Liver (tissue), 3 donors: ENCODE measurements at regions not wholly inside any gene's neighbourhood (a gene's known extent, or its start where the extent isn't known, plus 50 kb on each side); places are given as distances from the start of the nearest gene placed in this dataset.

Experiments
- FOXA1 ChIP-seq: IDR thresholded peaks from 2 replicates; pipeline ENCODE4 v1.6.1; 2016; ENCODE audit warnings: antibody characterized with exemption
- GABPA ChIP-seq, 2 donors: IDR thresholded peaks in 1 of 2; conservative IDR thresholded peaks in 1 of 2; 2 replicates each; pipeline ENCODE4 v1.6.1; 2016; ENCODE audit warnings: antibody characterized with exemption in 2 of 2, mild to moderate bottlenecking in 1 of 2, moderate library complexity in 1 of 2
- HNF4G ChIP-seq: IDR thresholded peaks from 2 replicates; pipeline ENCODE4 v1.6.1; 2016; ENCODE audit warnings: antibody characterized with exemption
- JUND ChIP-seq, 2 donors: IDR thresholded peaks; 2 replicates each; pipeline ENCODE4 v1.6.1; 2016; ENCODE audit warnings: antibody characterized with exemption in 2 of 2
- TAF1 ChIP-seq: conservative IDR thresholded peaks from 2 replicates; pipeline ENCODE4 v1.6.1; 2016; ENCODE audit warnings: antibody characterized with exemption, mild to moderate bottlenecking
- TF ChIP-seq, protein P1 (sequence below): IDR thresholded peaks from 2 replicates; pipeline ENCODE4 v1.6.1; 2016; ENCODE audit warnings: antibody characterized with exemption
- TF ChIP-seq, protein P2 (sequence below): fragments of 150-350 bp; IDR thresholded peaks from 2 replicates; pipeline ENCODE4 v1.5.1; 2017; ENCODE audit warnings: improper control_type of control experiment, low read depth, low read length; ENCODE audit not compliant: missing input control
- TF ChIP-seq, protein P3 (sequence below): IDR thresholded peaks from 2 replicates; pipeline ENCODE4 v1.6.1; 2016; ENCODE audit warnings: antibody characterized with exemption
- TF ChIP-seq, protein P4 (sequence below): IDR thresholded peaks from 2 replicates; pipeline ENCODE4 v1.6.1; 2016; ENCODE audit warnings: antibody characterized with exemption, mild to moderate bottlenecking
- donor health status: healthy.
- donor health status: healthy.

DNA sequence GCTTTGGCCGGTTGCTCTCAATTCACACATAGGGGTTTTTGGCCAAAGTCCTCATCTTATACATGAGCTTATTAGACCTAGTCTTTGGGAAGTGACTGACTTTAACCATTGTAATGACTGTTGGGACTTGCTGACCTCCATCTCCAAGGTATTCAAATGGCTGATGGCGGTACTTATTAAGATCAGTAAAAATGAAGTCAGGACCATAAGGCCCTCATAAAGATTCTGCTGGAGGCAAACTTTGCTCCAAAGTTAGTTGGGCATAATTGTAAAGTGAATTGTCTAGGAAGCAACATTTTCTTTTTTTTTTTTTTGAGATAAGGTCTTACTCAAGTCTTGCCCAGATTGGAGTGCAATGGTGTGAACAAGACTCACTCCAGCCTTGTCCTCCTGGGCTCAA, 76.3 kb upstream of the MKLN1 start:
- TF ChIP-seq, protein P1, sequence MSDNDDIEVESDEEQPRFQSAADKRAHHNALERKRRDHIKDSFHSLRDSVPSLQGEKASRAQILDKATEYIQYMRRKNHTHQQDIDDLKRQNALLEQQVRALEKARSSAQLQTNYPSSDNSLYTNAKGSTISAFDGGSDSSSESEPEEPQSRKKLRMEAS, result no peak
- TF ChIP-seq, protein P2, sequence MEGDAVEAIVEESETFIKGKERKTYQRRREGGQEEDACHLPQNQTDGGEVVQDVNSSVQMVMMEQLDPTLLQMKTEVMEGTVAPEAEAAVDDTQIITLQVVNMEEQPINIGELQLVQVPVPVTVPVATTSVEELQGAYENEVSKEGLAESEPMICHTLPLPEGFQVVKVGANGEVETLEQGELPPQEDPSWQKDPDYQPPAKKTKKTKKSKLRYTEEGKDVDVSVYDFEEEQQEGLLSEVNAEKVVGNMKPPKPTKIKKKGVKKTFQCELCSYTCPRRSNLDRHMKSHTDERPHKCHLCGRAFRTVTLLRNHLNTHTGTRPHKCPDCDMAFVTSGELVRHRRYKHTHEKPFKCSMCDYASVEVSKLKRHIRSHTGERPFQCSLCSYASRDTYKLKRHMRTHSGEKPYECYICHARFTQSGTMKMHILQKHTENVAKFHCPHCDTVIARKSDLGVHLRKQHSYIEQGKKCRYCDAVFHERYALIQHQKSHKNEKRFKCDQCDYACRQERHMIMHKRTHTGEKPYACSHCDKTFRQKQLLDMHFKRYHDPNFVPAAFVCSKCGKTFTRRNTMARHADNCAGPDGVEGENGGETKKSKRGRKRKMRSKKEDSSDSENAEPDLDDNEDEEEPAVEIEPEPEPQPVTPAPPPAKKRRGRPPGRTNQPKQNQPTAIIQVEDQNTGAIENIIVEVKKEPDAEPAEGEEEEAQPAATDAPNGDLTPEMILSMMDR, result no peak
- TF ChIP-seq, protein P3, sequence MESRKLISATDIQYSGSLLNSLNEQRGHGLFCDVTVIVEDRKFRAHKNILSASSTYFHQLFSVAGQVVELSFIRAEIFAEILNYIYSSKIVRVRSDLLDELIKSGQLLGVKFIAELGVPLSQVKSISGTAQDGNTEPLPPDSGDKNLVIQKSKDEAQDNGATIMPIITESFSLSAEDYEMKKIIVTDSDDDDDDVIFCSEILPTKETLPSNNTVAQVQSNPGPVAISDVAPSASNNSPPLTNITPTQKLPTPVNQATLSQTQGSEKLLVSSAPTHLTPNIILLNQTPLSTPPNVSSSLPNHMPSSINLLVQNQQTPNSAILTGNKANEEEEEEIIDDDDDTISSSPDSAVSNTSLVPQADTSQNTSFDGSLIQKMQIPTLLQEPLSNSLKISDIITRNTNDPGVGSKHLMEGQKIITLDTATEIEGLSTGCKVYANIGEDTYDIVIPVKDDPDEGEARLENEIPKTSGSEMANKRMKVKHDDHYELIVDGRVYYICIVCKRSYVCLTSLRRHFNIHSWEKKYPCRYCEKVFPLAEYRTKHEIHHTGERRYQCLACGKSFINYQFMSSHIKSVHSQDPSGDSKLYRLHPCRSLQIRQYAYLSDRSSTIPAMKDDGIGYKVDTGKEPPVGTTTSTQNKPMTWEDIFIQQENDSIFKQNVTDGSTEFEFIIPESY, result no peak
- no peak for TF ChIP-seq JUND (IDR thresholded peaks at IDR 0.05)
- TF ChIP-seq, protein P4, sequence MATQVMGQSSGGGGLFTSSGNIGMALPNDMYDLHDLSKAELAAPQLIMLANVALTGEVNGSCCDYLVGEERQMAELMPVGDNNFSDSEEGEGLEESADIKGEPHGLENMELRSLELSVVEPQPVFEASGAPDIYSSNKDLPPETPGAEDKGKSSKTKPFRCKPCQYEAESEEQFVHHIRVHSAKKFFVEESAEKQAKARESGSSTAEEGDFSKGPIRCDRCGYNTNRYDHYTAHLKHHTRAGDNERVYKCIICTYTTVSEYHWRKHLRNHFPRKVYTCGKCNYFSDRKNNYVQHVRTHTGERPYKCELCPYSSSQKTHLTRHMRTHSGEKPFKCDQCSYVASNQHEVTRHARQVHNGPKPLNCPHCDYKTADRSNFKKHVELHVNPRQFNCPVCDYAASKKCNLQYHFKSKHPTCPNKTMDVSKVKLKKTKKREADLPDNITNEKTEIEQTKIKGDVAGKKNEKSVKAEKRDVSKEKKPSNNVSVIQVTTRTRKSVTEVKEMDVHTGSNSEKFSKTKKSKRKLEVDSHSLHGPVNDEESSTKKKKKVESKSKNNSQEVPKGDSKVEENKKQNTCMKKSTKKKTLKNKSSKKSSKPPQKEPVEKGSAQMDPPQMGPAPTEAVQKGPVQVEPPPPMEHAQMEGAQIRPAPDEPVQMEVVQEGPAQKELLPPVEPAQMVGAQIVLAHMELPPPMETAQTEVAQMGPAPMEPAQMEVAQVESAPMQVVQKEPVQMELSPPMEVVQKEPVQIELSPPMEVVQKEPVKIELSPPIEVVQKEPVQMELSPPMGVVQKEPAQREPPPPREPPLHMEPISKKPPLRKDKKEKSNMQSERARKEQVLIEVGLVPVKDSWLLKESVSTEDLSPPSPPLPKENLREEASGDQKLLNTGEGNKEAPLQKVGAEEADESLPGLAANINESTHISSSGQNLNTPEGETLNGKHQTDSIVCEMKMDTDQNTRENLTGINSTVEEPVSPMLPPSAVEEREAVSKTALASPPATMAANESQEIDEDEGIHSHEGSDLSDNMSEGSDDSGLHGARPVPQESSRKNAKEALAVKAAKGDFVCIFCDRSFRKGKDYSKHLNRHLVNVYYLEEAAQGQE, result no peak
- TF ChIP-seq GABPA (IDR thresholded peaks at IDR 0.05 in 1 of 2, conservative IDR thresholded peaks at IDR 0.05 in 1 of 2), result no peak
- TF ChIP-seq TAF1, result no peak
- TF ChIP-seq HNF4G, result no peak
- TF ChIP-seq FOXA1, result no peak
